PFSK-1 (cell line): ENCODE measurements at regions not wholly inside any gene's neighbourhood (a gene's known extent, or its start where the extent isn't known, plus 50 kb on each side); places are given as distances from the start of the nearest gene placed in this dataset.

Source experiments
- POLR2AphosphoS5 ChIP-seq: IDR thresholded peaks from 2 replicates; pipeline ENCODE4 v1.6.1; 2012; ENCODE audit warnings: low read depth, mild to moderate bottlenecking, control low read depth, low read length, moderate library complexity
- REST ChIP-seq, 2 experiments: IDR thresholded peaks; 2 replicates each; pipeline versions ENCODE4 v1.6.1 to v1.8.0; 2011 to 2012; ENCODE audit warnings: low read depth in 2 of 2, low read length in 2 of 2, control low read depth in 1 of 2, inconsistent platforms in 1 of 2, mild to moderate bottlenecking in 1 of 2, moderate library complexity in 1 of 2; ENCODE audit not compliant: insufficient read depth in 1 of 2
- SIN3A ChIP-seq: IDR thresholded peaks from 2 replicates; pipeline ENCODE4 v1.6.1; 2012; ENCODE audit warnings: mild to moderate bottlenecking, low read length, moderate library complexity, borderline replicate concordance; ENCODE audit not compliant: insufficient read depth

GRCh38 chr13:28572871-28573270, 77.9 kb upstream of the FLT1 start:
- TF ChIP-seq POLR2AphosphoS5 (no peak), SIN3A (no peak), REST (IDR thresholded peaks at IDR 0.05; ENCODE audit: insufficient read depth in 1 of 2, low read depth in 2 of 2, low read length in 2 of 2) (no peak)
